H1 (cell line): ENCODE measurements at regions not wholly inside any gene's neighbourhood (a gene's known extent, or its start where the extent isn't known, plus 50 kb on each side); places are given as distances from the start of the nearest gene placed in this dataset.

Experiments used
- CBX8 ChIP-seq: fragments of 300-800, 300-1000 bp; sonication (generic); IDR thresholded peaks from 2 replicates; pipeline ENCODE4 v1.7.1; 2016; ENCODE audit warnings: low read depth, low read length, borderline replicate concordance
- CHD2 ChIP-seq: IDR thresholded peaks from 2 replicates; pipeline ENCODE4 v1.6.1; 2012; ENCODE audit warnings: low read length, improper control_type of control experiment
- GABPA ChIP-seq: IDR thresholded peaks from 2 replicates; pipeline ENCODE4 v1.6.1; 2011; ENCODE audit warnings: mild to moderate bottlenecking, low read length, moderate library complexity, borderline replicate concordance; ENCODE audit not compliant: insufficient read depth
- HDAC2 ChIP-seq, 2 experiments: fragments of 300-600 bp in 1 of 2; sonication (generic) in 1 of 2; IDR thresholded peaks; 2 replicates each; pipeline ENCODE4 v1.6.1; 2011 to 2012; ENCODE audit warnings: low read depth in 2 of 2, low read length in 2 of 2, mild to moderate bottlenecking in 2 of 2, moderate library complexity in 2 of 2, borderline replicate concordance in 1 of 2, inconsistent platforms in 1 of 2
- JUND ChIP-seq: IDR thresholded peaks from 2 replicates; pipeline ENCODE4 v1.6.1; 2011; ENCODE audit warnings: mild to moderate bottlenecking, improper control_type of control experiment, low read length
- RAD21 ChIP-seq, 2 experiments: IDR thresholded peaks in 1 of 2; conservative IDR thresholded peaks in 1 of 2; 2 replicates each; pipeline ENCODE4 v1.6.1; 2011; ENCODE audit warnings: low read depth in 2 of 2, low read length in 2 of 2, improper control_type of control experiment in 1 of 2, inconsistent platforms in 1 of 2, mild to moderate bottlenecking in 1 of 2, moderate library complexity in 1 of 2
- RFX5 ChIP-seq: IDR thresholded peaks from 2 replicates; pipeline ENCODE4 v1.6.1; 2011; ENCODE audit warnings: low read depth, low read length, improper control_type of control experiment, borderline replicate concordance
- SP1 ChIP-seq: IDR thresholded peaks from 2 replicates; pipeline ENCODE4 v1.6.1; 2011; ENCODE audit warnings: low read depth, low read length
- TF ChIP-seq, protein P1 (sequence below): fragments of 300-600 bp; sonication (generic); IDR thresholded peaks from 2 replicates; pipeline ENCODE4 v1.7.1; 2012; ENCODE audit warnings: low read length, moderate library complexity, mild to moderate bottlenecking, inconsistent platforms; ENCODE audit not compliant: insufficient replicate concordance
- TF ChIP-seq, protein P2 (sequence below): IDR thresholded peaks from 2 replicates; pipeline ENCODE4 v1.6.1; 2012; ENCODE audit warnings: inconsistent platforms

DNA sequence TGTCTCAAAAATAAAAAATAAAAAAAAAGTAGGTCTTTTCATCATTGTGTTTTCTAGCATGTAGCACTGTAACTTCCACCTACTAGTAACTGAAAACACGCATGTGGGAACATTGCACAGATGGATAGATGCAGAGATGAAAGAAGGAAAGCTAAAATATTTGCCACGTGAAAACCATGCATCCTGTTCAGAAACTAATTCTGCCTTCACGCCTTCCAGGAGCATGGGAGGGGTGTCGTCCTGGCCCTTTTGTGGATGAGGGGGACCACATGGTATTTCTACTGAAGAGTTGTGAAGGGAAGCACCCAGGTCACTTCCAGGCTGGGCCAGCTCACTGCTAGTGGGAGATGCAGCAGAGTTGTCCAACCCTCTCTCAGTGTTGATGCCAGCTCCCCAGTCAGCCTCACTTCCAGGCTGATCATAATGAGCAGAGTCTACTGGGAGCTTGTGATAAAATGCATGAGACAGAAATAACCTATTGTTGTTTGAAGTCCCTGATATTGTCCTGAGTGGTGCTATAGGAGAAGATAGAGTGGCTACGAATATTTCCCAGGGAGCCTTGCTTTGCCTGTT lies 287.1 kb upstream of the CELF2 start (continued):
- TF ChIP-seq, protein P1, sequence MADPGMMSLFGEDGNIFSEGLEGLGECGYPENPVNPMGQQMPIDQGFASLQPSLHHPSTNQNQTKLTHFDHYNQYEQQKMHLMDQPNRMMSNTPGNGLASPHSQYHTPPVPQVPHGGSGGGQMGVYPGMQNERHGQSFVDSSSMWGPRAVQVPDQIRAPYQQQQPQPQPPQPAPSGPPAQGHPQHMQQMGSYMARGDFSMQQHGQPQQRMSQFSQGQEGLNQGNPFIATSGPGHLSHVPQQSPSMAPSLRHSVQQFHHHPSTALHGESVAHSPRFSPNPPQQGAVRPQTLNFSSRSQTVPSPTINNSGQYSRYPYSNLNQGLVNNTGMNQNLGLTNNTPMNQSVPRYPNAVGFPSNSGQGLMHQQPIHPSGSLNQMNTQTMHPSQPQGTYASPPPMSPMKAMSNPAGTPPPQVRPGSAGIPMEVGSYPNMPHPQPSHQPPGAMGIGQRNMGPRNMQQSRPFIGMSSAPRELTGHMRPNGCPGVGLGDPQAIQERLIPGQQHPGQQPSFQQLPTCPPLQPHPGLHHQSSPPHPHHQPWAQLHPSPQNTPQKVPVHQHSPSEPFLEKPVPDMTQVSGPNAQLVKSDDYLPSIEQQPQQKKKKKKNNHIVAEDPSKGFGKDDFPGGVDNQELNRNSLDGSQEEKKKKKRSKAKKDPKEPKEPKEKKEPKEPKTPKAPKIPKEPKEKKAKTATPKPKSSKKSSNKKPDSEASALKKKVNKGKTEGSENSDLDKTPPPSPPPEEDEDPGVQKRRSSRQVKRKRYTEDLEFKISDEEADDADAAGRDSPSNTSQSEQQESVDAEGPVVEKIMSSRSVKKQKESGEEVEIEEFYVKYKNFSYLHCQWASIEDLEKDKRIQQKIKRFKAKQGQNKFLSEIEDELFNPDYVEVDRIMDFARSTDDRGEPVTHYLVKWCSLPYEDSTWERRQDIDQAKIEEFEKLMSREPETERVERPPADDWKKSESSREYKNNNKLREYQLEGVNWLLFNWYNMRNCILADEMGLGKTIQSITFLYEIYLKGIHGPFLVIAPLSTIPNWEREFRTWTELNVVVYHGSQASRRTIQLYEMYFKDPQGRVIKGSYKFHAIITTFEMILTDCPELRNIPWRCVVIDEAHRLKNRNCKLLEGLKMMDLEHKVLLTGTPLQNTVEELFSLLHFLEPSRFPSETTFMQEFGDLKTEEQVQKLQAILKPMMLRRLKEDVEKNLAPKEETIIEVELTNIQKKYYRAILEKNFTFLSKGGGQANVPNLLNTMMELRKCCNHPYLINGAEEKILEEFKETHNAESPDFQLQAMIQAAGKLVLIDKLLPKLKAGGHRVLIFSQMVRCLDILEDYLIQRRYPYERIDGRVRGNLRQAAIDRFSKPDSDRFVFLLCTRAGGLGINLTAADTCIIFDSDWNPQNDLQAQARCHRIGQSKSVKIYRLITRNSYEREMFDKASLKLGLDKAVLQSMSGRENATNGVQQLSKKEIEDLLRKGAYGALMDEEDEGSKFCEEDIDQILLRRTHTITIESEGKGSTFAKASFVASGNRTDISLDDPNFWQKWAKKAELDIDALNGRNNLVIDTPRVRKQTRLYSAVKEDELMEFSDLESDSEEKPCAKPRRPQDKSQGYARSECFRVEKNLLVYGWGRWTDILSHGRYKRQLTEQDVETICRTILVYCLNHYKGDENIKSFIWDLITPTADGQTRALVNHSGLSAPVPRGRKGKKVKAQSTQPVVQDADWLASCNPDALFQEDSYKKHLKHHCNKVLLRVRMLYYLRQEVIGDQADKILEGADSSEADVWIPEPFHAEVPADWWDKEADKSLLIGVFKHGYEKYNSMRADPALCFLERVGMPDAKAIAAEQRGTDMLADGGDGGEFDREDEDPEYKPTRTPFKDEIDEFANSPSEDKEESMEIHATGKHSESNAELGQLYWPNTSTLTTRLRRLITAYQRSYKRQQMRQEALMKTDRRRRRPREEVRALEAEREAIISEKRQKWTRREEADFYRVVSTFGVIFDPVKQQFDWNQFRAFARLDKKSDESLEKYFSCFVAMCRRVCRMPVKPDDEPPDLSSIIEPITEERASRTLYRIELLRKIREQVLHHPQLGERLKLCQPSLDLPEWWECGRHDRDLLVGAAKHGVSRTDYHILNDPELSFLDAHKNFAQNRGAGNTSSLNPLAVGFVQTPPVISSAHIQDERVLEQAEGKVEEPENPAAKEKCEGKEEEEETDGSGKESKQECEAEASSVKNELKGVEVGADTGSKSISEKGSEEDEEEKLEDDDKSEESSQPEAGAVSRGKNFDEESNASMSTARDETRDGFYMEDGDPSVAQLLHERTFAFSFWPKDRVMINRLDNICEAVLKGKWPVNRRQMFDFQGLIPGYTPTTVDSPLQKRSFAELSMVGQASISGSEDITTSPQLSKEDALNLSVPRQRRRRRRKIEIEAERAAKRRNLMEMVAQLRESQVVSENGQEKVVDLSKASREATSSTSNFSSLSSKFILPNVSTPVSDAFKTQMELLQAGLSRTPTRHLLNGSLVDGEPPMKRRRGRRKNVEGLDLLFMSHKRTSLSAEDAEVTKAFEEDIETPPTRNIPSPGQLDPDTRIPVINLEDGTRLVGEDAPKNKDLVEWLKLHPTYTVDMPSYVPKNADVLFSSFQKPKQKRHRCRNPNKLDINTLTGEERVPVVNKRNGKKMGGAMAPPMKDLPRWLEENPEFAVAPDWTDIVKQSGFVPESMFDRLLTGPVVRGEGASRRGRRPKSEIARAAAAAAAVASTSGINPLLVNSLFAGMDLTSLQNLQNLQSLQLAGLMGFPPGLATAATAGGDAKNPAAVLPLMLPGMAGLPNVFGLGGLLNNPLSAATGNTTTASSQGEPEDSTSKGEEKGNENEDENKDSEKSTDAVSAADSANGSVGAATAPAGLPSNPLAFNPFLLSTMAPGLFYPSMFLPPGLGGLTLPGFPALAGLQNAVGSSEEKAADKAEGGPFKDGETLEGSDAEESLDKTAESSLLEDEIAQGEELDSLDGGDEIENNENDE: no peak
- no peak for TF ChIP-seq CHD2
- TF ChIP-seq HDAC2 (IDR thresholded peaks at IDR 0.05; ENCODE audit: borderline replicate concordance in 1 of 2, low read depth in 2 of 2, low read length in 2 of 2): no peak
- TF ChIP-seq GABPA: no peak
- TF ChIP-seq SP1: no peak
- TF ChIP-seq, protein P2, sequence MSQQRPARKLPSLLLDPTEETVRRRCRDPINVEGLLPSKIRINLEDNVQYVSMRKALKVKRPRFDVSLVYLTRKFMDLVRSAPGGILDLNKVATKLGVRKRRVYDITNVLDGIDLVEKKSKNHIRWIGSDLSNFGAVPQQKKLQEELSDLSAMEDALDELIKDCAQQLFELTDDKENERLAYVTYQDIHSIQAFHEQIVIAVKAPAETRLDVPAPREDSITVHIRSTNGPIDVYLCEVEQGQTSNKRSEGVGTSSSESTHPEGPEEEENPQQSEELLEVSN: no peak
- TF ChIP-seq RAD21 (IDR thresholded peaks at IDR 0.05 in 1 of 2, conservative IDR thresholded peaks at IDR 0.05 in 1 of 2; ENCODE audit: low read depth in 2 of 2, low read length in 2 of 2): no peak
- no peak for TF ChIP-seq RFX5
- TF ChIP-seq JUND: no peak
- TF ChIP-seq CBX8: no peak
